KMS-11 (cell line): ENCODE measurements at regions not wholly inside any gene's neighbourhood (a gene's known extent, or its start where the extent isn't known, plus 50 kb on each side); places are given as distances from the start of the nearest gene placed in this dataset.

Experiments used
- H2AFZ ChIP-seq: fragments of 200-600 bp; sonication (generic); 2 replicates; pipeline ENCODE4 v1.6.1; 2016; ENCODE audit warnings: antibody characterized with exemption, mixed run types, low read depth
- H3K27ac ChIP-seq: fragments of 200-600 bp; sonication (generic); 2 replicates; pipeline ENCODE4 v1.6.1; 2016; ENCODE audit warnings: mild to moderate bottlenecking, mixed run types
- H3K27me3 ChIP-seq: fragments of 200-600 bp; sonication (generic); 2 replicates; pipeline ENCODE4 v1.6.1; 2017; ENCODE audit warnings: mild to moderate bottlenecking, low read depth, mixed run types, moderate library complexity; ENCODE audit not compliant: insufficient read depth
- H3K36me3 ChIP-seq: fragments of 200-600 bp; sonication (generic); 2 replicates; pipeline ENCODE4 v1.6.1; 2017; ENCODE audit warnings: mild to moderate bottlenecking, mixed run types; ENCODE audit not compliant: insufficient read depth
- H3K4me1 ChIP-seq: fragments of 200-600 bp; sonication (generic); 2 replicates; pipeline ENCODE4 v1.6.1; 2016; ENCODE audit warnings: mild to moderate bottlenecking, low read depth, mixed run types; ENCODE audit not compliant: poor library complexity, severe bottlenecking
- H3K4me2 ChIP-seq: fragments of 200-600 bp; sonication (generic); 2 replicates; pipeline ENCODE4 v1.7.0; 2016; ENCODE audit warnings: mild to moderate bottlenecking, mixed run types
- H3K4me3 ChIP-seq: fragments of 200-600 bp; sonication (generic); IDR thresholded peaks from 2 replicates; pipeline ENCODE4 v1.6.1; 2017; ENCODE audit warnings: low read depth, low read length, mixed read lengths; ENCODE audit not compliant: insufficient read depth
- H3K79me2 ChIP-seq: fragments of 200-600 bp; sonication (generic); 2 replicates; pipeline ENCODE4 v1.6.1; 2016; ENCODE audit warnings: low read depth, mixed run types; ENCODE audit not compliant: insufficient read depth
- H3K9ac ChIP-seq: fragments of 200-600 bp; sonication (generic); 2 replicates; pipeline ENCODE4 v1.6.1; 2016; ENCODE audit warnings: mild to moderate bottlenecking, mixed run types
- H4K20me1 ChIP-seq: fragments of 200-600 bp; sonication (generic); 2 replicates; pipeline ENCODE4 v1.6.1; 2016; ENCODE audit warnings: mild to moderate bottlenecking, mixed run types; ENCODE audit not compliant: insufficient read depth
- CTCF ChIP-seq: fragments of 200-600 bp; sonication (generic); conservative IDR thresholded peaks from 2 replicates; pipeline ENCODE4 v1.6.1; 2017; ENCODE audit warnings: low read depth, mild to moderate bottlenecking, antibody characterized with exemption, low read length, moderate library complexity, mixed read lengths

- Histone ChIP-seq H4K20me1 (no peaks in the 10 kb centered on the region), H3K36me3 (no peaks in the 10 kb centered on the region), H3K9ac (no peak overlapping the region), H3K4me2 (no peak overlapping the region), H3K27me3 (no peaks in the 10 kb centered on the region), H3K79me2 (no peaks in the 10 kb centered on the region), H2AFZ (no peak overlapping the region), H3K4me3 (no peak overlapping the region), H3K4me1 (no peaks in the 10 kb centered on the region), H3K27ac (no peak overlapping the region)
- TF ChIP-seq CTCF = no peak
Measured at GRCh38 chr20:51189814-51190782, 167.2 kb upstream of the KCNG1 start.

GRCh38 chr20:51188941-51189340, 166.0 kb upstream of the KCNG1 start:
- Histone ChIP-seq H3K27ac (no peak overlapping the region), H3K9ac (no peak overlapping the region), H3K36me3 (no peaks in the 10 kb centered on the region), H2AFZ (no peak overlapping the region), H3K79me2 (no peaks in the 10 kb centered on the region), H3K27me3 (no peaks in the 10 kb centered on the region), H3K4me3 (no peak overlapping the region), H3K4me2 (no peak overlapping the region), H3K4me1 (no peaks in the 10 kb centered on the region), H4K20me1 (no peaks in the 10 kb centered on the region)
- TF ChIP-seq CTCF = no peak

GRCh38 chr20:51187261-51187660, 164.4 kb upstream of the KCNG1 start:
- Histone ChIP-seq H3K4me1 (no peaks in the 10 kb centered on the region), H3K36me3 (no peaks in the 10 kb centered on the region), H3K4me2 (no peak overlapping the region), H4K20me1 (no peaks in the 10 kb centered on the region), H3K4me3 (no peak overlapping the region), H3K27ac (no peak overlapping the region), H3K79me2 (no peaks in the 10 kb centered on the region), H2AFZ (no peak overlapping the region), H3K9ac (no peak overlapping the region), H3K27me3 (no peaks in the 10 kb centered on the region)
- no peak for TF ChIP-seq CTCF

GRCh38 chr20:51185861-51186260, 163.0 kb upstream of the KCNG1 start:
- H2AFZ ChIP-seq = no peak overlapping the region
- TF ChIP-seq CTCF = no peak
- no peak overlapping the region for H3K4me3 ChIP-seq
- no peak overlapping the region for H3K4me2 ChIP-seq
- no peaks in the 10 kb centered on the region for H3K4me1 ChIP-seq
- no peak overlapping the region for H3K9ac ChIP-seq
- no peaks in the 10 kb centered on the region for H3K79me2 ChIP-seq
- no peaks in the 10 kb centered on the region for H3K27me3 ChIP-seq
- H3K36me3 ChIP-seq = no peaks in the 10 kb centered on the region
- no peak overlapping the region for H3K27ac ChIP-seq
- H4K20me1 ChIP-seq = no peaks in the 10 kb centered on the region
